GM19240 (cell line): ENCODE measurements at regions not wholly inside any gene's neighbourhood (a gene's known extent, or its start where the extent isn't known, plus 50 kb on each side); places are given as distances from the start of the nearest gene placed in this dataset.
"Not testable (repeated sequence)": the region's sequence is repeated elsewhere in the genome, so short reads cannot be mapped to it uniquely, and the experiment has no call there.

Experiments
- DNase-seq: peaks from one replicate; pipeline ENCODE4 v3.0.0; 2011; ENCODE audit warnings: low spot score; ENCODE audit not compliant: insufficient read length

GRCh38 chr9:30900706-30901105 is 1483.7 kb upstream of the ACO1 start:
- DNase-seq: no peak

DNA sequence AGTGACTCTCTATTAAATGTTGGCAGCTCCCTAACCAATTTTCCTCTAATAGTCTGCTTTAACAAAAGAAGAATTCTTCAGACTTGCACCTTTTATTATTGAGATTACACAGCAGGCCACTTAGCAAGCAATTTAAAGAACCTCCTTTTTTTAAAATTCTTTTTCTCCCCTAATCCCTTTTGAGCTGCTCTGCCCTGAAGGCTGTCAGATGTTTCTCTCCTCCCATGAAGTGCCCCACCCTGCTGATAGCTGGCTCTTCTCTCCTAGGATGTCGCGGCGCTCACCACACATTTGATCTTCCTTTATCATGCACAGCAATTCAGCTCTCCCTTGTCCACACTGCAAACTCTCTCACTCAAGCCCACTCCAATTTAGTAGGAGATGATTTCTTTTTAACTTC is 1471.1 kb upstream of the ACO1 start:
- DNase-seq: no peak

DNA sequence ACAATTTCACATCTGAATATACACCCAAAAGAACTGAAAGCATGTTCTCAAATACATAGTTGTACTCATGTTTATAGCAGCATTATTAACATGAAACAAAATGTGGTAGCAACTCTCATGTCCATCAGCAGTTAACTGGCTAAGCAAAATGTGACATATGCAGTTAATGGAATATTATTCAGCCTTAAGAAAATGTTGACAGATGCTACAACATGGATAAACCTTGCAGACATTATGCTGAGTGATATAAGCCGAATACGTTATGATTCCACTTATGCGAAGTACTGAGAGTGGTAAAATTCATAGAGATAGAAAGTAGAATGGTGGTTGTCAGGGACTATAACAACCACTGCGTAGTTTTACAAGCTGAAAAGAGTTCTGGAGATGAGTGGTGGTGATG is 1469.0 kb upstream of the ACO1 start:
- DNase-seq: no peak

GRCh38 chr9:30925126-30925525 is 1459.3 kb upstream of the ACO1 start:
- DNase-seq: no peak

DNA sequence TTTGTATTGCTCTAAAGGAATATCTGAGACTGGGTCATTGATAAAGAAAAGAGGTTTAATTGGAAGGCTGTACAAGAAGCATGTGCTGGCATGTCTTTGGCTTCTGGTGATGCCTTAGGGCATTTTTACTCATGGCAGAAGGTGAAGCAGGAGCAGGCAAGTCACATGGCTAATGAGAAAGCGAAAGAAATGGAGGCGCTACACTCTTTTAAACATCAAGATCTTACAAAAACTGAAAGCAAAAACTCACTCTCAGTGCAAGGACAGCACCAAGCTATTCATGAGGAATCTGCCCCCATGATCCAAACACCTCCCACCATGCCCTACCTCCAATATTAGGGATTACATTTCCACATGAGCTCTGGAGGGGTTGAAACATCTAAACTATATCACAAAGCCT is 1458.8 kb upstream of the ACO1 start:
- DNase-seq: no peak

DNA sequence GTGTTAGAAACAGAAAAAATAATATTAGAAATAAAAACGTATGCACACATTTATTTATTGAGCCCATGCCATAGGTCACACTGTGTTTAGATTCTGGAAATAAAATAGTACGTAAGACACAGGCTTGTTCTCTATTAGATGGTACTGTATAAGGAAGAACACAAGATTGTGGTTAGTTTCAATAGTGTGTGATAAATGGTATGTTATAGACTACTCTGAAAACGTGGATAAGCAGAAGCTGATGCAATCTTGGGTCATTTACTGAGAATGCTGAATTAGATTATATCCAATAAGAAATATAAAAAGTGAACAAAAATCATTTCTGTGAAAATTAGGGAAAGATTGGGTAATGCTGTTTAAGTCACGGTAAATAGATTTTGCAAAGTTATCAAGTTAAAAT is 1456.4 kb upstream of the ACO1 start:
- no peak for DNase-seq

DNA sequence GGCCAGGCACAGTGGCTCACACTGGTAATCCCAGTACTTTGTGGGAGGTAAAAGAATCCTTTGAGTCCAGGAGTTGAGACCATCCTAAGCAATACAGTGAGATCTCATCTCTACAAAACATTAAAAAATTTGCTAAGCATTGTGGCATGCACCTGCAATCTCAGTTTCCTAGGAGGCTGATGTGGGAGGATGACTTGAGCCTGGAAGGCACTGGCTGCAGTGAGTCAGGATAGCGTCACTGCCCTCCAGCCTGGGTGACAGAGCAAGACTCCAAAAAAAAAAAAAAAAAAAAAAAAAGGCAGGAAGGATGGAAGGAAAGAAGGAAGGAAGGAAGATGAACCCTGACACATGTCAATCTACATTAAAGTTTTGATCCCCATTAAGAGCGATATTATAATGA is 1452.2 kb upstream of the ACO1 start:
- DNase-seq: no peak

DNA sequence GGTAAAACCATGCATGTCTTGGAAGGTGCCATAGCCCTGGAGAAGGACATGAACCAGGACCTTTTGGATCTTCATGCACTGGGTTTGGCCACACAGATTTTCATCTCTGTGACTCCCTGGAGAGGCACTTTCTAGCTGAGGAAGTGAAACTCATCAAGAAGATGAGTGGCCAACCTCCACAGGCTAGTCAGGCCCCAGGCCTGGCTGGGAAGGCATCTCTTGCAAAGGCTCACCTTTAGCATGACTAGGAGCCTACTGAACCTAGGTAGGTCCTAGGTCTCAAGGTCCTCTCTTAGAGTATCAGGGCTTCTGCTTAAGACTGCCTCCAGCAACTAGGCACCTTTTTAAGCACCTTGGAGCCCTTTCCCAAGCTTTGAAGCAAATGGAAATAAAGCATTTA is 1448.7 kb upstream of the ACO1 start:
- no peak for DNase-seq

- no peak for DNase-seq
These were observed 1447.3 kb upstream of the ACO1 start for GRCh38 chr9:30937106-30937505.

DNA sequence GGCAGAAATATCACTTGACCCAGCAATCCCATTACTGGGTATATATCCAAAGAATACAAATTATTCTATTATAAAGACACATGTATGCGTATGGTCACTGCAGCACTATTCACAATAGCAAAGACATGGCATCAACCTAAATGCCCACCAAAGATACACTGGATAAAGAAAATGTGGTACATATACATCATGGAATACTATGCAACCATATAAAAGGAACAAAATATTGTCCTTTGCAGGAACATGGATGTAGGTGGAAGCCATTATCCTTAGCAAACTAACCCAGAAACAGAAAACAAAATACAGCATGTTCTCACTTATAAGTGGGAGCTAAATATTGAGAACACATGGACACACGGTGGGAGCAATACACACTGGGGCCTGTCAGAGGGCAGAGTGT is 1441.6 kb upstream of the ACO1 start:
- DNase-seq: not testable (repeated sequence)

GRCh38 chr9:30943446-30944224 is 1440.8 kb upstream of the ACO1 start:
- no peak for DNase-seq

DNA sequence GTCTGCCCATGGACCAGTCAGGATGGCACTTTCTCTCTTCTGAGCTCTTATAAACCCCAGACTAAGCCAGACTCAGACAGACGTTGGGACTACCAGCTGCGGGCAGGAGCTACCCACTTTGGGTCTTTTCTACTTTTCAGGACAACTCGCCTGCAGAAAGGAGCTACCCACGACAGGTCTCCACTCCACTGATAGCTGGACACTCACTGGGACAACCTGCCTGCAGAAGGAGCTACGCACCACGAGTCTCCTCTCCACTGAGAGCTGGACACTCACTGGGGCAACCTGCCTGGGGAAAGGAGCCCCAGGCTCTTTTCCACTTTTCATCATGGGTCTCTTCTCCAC is 1440.2 kb upstream of the ACO1 start:
- DNase-seq: no peak

DNA sequence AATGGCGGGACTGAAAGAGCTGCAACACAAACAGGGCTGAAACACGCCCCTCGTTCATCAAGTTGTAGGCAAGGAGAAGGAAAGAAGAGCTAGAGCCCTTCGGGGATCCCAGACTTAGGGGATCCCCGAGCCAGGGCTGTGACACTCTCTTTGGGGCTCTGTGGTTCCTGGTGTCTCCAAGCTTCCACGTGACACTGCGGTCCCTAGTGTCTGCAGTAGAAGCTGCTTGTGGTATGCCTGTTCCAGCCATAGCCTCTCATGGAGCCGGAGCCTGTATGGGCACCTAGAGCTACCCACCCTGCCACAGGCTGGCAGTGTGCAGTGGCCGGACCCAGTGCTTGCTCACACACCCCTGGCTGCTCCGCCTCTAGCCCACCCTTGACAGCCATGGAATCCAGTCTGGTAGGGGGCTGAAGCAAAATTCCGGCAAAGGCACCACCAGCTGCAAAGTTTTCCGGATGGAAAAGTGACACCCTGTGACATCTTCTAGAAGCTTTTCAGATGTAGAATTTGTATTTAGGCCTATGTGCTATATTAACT is 1439.6 kb upstream of the ACO1 start:
- DNase-seq: no peak

DNA sequence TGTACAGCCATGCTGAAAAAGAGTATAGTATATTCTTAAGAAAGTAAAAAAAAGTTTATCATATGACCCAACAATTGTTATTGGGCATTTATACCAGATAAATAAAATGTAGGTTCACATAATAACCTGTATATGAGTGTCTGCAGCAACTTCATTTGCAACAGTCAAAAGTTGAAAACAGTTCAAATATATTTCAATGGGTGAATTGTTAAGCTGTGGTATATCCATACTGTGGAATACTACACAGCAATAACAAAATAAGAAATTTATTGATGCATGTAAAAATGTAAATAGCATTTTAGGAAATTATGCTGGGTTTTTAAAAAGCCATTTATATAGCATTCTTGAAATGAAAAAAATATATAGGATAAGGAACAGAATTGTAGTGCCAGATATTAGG is 1420.1 kb upstream of the ACO1 start:
- no peak for DNase-seq

GRCh38 chr9:30967476-30967875 is 1417.0 kb upstream of the ACO1 start:
- DNase-seq: no peak

DNA sequence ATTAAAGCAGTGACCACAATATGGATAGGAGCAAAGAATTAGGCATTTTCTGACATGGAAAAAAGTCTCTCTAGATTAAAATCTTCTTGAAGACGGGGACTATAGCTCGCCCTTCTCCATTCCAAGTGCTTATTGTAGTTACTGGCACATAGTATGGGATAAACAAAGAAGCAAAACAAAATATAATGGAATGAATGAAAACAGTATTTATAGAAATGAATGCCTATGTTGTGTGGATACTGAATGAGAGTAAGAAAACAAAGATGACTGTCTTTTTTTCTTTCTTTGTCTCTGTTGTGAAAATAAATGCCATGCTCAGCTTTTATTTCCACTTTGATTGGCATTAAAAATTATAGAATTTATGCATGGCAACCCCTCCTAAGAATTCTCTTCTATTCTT is 1414.3 kb upstream of the ACO1 start:
- no peak for DNase-seq

GRCh38 chr9:30970812-30971211 is 1413.6 kb upstream of the ACO1 start:
- no peak for DNase-seq

GRCh38 chr9:30972654-30973053 is 1411.8 kb upstream of the ACO1 start:
- DNase-seq: no peak

DNA sequence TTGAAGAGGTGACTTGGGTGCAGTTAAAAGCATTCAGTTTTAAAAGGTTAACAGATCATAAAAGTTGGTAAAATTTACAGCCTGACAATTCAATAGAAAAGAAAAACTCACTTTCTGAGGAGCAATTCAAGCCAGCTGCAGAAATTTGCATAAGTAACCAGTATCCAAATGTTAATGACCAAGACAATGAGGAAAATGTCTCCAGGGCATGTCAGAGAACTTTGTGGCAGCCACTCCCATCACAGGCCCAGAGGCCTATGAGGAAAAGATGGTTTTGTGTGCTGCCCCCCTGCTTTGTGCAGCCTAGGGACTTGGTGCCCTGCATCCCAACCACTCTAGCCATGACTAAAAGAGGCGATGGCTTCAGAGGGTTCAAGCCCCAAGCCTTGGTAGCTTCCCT is 1406.5 kb upstream of the ACO1 start:
- DNase-seq: no peak

- no peak for DNase-seq
These were observed 1402.1 kb upstream of the ACO1 start for GRCh38 chr9:30982301-30982700.

- no peak for DNase-seq
These were observed 1388.3 kb upstream of the ACO1 start for GRCh38 chr9:30995956-30996738.

- DNase-seq: no peak
These were observed 1387.7 kb upstream of the ACO1 start for GRCh38 chr9:30996761-30997160.

DNA sequence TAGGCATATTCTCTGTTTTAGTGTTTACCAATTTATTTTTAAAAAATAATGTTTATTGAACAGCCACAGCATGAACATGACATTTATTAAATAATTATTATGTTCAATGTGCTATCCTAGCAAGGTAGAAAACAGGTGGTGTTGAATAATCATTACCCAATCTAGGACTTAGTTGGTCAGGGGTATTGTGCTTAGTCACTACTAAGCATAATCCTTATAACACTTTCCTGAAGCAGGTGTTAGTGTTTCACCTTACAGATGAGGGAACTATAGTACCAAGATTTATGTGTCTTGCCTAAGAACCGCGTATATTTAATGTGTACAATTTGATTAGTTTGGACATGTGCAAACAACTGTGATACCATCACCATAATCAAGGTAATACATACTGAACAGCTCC is 1387.2 kb upstream of the ACO1 start:
- DNase-seq: no peak
